ENCODE measurements at regions not wholly inside any gene's neighbourhood (a gene's known extent, or its start where the extent isn't known, plus 50 kb on each side); places are given as distances from the start of the nearest gene placed in this dataset.

DNA sequence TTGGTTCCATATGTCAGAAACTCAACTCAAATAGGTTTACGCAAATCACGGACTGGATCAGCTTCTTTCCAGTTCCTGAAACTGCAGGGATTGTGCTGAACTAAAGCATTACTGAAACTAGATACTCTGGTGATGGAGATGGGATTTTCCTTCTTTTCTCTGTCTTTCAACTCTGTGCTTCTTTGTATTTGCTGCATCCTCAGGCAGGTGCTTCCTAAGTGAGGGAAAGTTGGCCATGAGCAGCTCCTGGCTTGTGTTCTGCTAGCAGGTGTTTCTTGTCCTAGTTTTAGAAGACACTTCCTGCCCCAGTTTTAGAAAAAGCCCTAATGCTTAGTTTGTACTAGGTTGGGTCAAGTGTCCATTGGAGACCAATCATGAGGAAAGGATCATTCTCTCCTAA lies 86.7 kb upstream of the USP24 start:
- no TSS peak for BruUV-seq (replicated peaks)
- DNase-seq (ENCODE audit: low read depth, low spot score) (no peak), ATAC-seq (no peak), FAIRE-seq (no peak)
- Histone ChIP-seq H3K9me3 (replicated peaks; ENCODE audit: control insufficient read depth, insufficient read depth, low read length) (no peaks in the 10 kb centered on the region), H2AFZ (ENCODE audit: control insufficient read depth, low read depth, low read length) (no peak overlapping the region), H4K20me1 (ENCODE audit: control insufficient read depth, insufficient read depth) (no peaks in the 10 kb centered on the region), H3K36me3 (ENCODE audit: control insufficient read depth in 2 of 2, insufficient read depth in 2 of 2, low read length in 1 of 2) (no peaks in the 10 kb centered on the region), H3K27ac (ENCODE audit: control insufficient read depth, insufficient read depth) (no peak overlapping the region), H3K9ac (ENCODE audit: control insufficient read depth, insufficient read depth, low read length) (no peak overlapping the region), H3K79me2 (ENCODE audit: control insufficient read depth, insufficient read depth, low read length) (no peaks in the 10 kb centered on the region), H3K4me2 (ENCODE audit: control insufficient read depth, insufficient read depth) (no peak overlapping the region), H3K27me3 (replicated peaks in 1 of 2; ENCODE audit: control insufficient read depth in 2 of 2, insufficient read depth in 2 of 2, low read length in 1 of 2) (peaks cover 0 to 3% of the 10 kb centered on the region in 2 experiments; a peak in 1 of 4 replicates), H3K4me1 (ENCODE audit: control insufficient read depth, insufficient read depth, low read length) (no peaks in the 10 kb centered on the region), H3K4me3 (no peak overlapping the region)
- 91% methylated on average over 2 of the region's 2 CpGs for WGBS (ENCODE audit: insufficient coverage, insufficient replicate concordance, low lambda C conversion rate, missing lambda C conversion rate)
- intact Hi-C loops (cut with micrococcal nuclease; ENCODE audit: unreplicated experiment) = no loop called here
- POLR2A ChIA-PET = no interaction called here
- TF ChIP-seq KDM1A (IDR thresholded peaks at IDR 0.05; ENCODE audit: borderline replicate concordance) (no peak), TCF3 (IDR thresholded peaks at IDR 0.05; ENCODE audit: borderline replicate concordance, insufficient read depth, low read depth, low read length) (no peak), BHLHE40 (IDR thresholded peaks at IDR 0.05; ENCODE audit: borderline replicate concordance in 1 of 2, low read depth in 2 of 2, low read length in 1 of 2) (no peak), SREBF1 (IDR thresholded peaks at IDR 0.05; ENCODE audit: low read length) (no peak), KLF5 (IDR thresholded peaks at IDR 0.05; ENCODE audit: partially characterized antibody) (no peak), SUPT20H (IDR thresholded peaks at IDR 0.05; ENCODE audit: borderline replicate concordance, control insufficient read depth, low read depth, low read length) (no peak), ZNF622 (IDR thresholded peaks at IDR 0.05) (no peak), BCL11A (IDR thresholded peaks at IDR 0.05; ENCODE audit: low read depth, low read length) (no peak), ZZZ3 (IDR thresholded peaks at IDR 0.05; ENCODE audit: control insufficient read depth, insufficient read length, low read depth) (no peak), IKZF1 (conservative IDR thresholded peaks at IDR 0.05) (no peak)
- TF ChIP-seq, protein P1, sequence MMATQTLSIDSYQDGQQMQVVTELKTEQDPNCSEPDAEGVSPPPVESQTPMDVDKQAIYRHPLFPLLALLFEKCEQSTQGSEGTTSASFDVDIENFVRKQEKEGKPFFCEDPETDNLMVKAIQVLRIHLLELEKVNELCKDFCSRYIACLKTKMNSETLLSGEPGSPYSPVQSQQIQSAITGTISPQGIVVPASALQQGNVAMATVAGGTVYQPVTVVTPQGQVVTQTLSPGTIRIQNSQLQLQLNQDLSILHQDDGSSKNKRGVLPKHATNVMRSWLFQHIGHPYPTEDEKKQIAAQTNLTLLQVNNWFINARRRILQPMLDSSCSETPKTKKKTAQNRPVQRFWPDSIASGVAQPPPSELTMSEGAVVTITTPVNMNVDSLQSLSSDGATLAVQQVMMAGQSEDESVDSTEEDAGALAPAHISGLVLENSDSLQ (IDR thresholded peaks at IDR 0.05) = no peak
- TF ChIP-seq, protein P2, sequence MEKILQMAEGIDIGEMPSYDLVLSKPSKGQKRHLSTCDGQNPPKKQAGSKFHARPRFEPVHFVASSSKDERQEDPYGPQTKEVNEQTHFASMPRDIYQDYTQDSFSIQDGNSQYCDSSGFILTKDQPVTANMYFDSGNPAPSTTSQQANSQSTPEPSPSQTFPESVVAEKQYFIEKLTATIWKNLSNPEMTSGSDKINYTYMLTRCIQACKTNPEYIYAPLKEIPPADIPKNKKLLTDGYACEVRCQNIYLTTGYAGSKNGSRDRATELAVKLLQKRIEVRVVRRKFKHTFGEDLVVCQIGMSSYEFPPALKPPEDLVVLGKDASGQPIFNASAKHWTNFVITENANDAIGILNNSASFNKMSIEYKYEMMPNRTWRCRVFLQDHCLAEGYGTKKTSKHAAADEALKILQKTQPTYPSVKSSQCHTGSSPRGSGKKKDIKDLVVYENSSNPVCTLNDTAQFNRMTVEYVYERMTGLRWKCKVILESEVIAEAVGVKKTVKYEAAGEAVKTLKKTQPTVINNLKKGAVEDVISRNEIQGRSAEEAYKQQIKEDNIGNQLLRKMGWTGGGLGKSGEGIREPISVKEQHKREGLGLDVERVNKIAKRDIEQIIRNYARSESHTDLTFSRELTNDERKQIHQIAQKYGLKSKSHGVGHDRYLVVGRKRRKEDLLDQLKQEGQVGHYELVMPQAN (conservative IDR thresholded peaks at IDR 0.05) = no peak
- CTCF ChIA-PET = interaction anchor here (2.5 kb wide), 1 partner anchor 36 kb away, joined by 6 read pairs; no protein-coding TSS in a partner anchor
- in situ Hi-C loops (cut with MboI) = no loop called here
- RAD21 ChIA-PET (ENCODE audit: unreplicated experiment) = no interaction called here
- SMC1A ChIA-PET (ENCODE audit: uncharacterized antibody, unreplicated experiment) = no interaction called here
